H1 (cell line): ENCODE measurements at regions not wholly inside any gene's neighbourhood (a gene's known extent, or its start where the extent isn't known, plus 50 kb on each side); places are given as distances from the start of the nearest gene placed in this dataset.

ENCODE experiments used
- NANOG ChIP-seq: IDR thresholded peaks from 2 replicates; pipeline ENCODE4 v1.6.1; 2011; ENCODE audit warnings: low read length, low read depth, mild to moderate bottlenecking, inconsistent platforms; ENCODE audit not compliant: insufficient read depth, poor library complexity, severe bottlenecking
- NRF1 ChIP-seq: IDR thresholded peaks from 2 replicates; pipeline ENCODE4 v1.6.1; 2011; ENCODE audit warnings: mild to moderate bottlenecking, low read depth, low read length, improper control_type of control experiment
- SUZ12 ChIP-seq: fragments of 200-600 bp; sonication (generic); IDR thresholded peaks from 2 replicates; pipeline ENCODE4 v1.6.1; 2012; ENCODE audit warnings: mild to moderate bottlenecking, inconsistent platforms, low read length, moderate library complexity, mixed read lengths
- TEAD4 ChIP-seq: IDR thresholded peaks from 2 replicates; pipeline ENCODE4 v1.6.1; 2012; ENCODE audit warnings: low read depth, low read length, inconsistent platforms, mixed read lengths
- TF ChIP-seq, protein P1 (sequence below): fragments of 300-600 bp; sonication (generic); IDR thresholded peaks from 2 replicates; pipeline ENCODE4 v1.7.1; 2012; ENCODE audit warnings: low read length, moderate library complexity, mild to moderate bottlenecking, inconsistent platforms; ENCODE audit not compliant: insufficient replicate concordance

DNA sequence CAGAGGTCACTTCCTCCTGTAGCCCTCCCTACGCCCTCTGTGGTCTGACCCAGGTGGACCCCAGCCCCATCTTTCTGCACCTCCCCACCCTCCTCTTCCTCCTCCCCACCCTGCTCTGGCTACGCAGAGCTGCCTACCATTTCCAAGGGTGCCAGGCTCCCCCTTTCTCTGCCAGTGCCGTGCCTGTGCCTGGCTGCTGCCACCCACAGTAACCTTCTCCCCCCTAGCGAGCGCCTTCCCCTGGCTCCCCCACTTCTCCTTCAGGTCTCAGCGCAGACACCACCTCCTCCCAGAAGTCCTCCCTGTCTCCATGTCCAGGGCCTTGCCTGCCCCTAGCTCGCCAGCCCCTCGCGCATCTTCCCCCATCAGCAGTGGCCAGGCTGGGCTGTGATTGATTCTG lies 471.5 kb downstream of the PTPRU start (continued):
- TF ChIP-seq, protein P1, sequence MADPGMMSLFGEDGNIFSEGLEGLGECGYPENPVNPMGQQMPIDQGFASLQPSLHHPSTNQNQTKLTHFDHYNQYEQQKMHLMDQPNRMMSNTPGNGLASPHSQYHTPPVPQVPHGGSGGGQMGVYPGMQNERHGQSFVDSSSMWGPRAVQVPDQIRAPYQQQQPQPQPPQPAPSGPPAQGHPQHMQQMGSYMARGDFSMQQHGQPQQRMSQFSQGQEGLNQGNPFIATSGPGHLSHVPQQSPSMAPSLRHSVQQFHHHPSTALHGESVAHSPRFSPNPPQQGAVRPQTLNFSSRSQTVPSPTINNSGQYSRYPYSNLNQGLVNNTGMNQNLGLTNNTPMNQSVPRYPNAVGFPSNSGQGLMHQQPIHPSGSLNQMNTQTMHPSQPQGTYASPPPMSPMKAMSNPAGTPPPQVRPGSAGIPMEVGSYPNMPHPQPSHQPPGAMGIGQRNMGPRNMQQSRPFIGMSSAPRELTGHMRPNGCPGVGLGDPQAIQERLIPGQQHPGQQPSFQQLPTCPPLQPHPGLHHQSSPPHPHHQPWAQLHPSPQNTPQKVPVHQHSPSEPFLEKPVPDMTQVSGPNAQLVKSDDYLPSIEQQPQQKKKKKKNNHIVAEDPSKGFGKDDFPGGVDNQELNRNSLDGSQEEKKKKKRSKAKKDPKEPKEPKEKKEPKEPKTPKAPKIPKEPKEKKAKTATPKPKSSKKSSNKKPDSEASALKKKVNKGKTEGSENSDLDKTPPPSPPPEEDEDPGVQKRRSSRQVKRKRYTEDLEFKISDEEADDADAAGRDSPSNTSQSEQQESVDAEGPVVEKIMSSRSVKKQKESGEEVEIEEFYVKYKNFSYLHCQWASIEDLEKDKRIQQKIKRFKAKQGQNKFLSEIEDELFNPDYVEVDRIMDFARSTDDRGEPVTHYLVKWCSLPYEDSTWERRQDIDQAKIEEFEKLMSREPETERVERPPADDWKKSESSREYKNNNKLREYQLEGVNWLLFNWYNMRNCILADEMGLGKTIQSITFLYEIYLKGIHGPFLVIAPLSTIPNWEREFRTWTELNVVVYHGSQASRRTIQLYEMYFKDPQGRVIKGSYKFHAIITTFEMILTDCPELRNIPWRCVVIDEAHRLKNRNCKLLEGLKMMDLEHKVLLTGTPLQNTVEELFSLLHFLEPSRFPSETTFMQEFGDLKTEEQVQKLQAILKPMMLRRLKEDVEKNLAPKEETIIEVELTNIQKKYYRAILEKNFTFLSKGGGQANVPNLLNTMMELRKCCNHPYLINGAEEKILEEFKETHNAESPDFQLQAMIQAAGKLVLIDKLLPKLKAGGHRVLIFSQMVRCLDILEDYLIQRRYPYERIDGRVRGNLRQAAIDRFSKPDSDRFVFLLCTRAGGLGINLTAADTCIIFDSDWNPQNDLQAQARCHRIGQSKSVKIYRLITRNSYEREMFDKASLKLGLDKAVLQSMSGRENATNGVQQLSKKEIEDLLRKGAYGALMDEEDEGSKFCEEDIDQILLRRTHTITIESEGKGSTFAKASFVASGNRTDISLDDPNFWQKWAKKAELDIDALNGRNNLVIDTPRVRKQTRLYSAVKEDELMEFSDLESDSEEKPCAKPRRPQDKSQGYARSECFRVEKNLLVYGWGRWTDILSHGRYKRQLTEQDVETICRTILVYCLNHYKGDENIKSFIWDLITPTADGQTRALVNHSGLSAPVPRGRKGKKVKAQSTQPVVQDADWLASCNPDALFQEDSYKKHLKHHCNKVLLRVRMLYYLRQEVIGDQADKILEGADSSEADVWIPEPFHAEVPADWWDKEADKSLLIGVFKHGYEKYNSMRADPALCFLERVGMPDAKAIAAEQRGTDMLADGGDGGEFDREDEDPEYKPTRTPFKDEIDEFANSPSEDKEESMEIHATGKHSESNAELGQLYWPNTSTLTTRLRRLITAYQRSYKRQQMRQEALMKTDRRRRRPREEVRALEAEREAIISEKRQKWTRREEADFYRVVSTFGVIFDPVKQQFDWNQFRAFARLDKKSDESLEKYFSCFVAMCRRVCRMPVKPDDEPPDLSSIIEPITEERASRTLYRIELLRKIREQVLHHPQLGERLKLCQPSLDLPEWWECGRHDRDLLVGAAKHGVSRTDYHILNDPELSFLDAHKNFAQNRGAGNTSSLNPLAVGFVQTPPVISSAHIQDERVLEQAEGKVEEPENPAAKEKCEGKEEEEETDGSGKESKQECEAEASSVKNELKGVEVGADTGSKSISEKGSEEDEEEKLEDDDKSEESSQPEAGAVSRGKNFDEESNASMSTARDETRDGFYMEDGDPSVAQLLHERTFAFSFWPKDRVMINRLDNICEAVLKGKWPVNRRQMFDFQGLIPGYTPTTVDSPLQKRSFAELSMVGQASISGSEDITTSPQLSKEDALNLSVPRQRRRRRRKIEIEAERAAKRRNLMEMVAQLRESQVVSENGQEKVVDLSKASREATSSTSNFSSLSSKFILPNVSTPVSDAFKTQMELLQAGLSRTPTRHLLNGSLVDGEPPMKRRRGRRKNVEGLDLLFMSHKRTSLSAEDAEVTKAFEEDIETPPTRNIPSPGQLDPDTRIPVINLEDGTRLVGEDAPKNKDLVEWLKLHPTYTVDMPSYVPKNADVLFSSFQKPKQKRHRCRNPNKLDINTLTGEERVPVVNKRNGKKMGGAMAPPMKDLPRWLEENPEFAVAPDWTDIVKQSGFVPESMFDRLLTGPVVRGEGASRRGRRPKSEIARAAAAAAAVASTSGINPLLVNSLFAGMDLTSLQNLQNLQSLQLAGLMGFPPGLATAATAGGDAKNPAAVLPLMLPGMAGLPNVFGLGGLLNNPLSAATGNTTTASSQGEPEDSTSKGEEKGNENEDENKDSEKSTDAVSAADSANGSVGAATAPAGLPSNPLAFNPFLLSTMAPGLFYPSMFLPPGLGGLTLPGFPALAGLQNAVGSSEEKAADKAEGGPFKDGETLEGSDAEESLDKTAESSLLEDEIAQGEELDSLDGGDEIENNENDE, result no peak
- TF ChIP-seq TEAD4 (no peak), NRF1 (no peak), SUZ12 (no peak), NANOG (no peak)
